ENCODE measurements at regions not wholly inside any gene's neighbourhood (a gene's known extent, or its start where the extent isn't known, plus 50 kb on each side); places are given as distances from the start of the nearest gene placed in this dataset.

DNA sequence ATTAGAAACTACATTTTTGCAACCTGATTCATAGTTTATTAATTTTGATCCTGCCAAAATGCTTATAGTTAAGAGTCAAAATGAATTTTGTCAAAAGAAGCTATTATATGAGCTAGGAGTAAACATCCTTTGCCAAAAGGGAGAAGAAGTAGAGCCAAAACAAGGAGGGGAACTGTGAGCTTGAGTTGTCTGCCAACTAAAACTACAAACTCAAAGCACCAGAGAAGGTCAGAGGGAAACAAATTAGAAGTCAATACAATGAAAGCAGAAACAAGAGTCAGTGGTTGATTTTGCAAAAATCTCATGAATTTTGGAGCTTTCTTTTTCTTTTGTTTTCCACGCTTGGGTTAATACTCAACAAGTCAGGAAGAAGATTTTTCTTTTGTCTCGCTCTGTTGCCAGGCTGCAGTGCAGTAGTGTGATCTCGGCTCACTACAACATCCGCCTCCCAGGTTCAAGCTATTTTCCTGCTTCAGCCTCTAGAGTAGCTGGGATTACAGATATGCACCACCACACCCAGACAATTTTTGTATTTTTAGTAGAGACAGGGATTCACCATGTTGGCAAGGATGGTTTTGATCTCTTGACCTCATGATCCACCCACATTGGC is 508.5 kb downstream of the RIT2 start:
- no peak for DNase-seq (ENCODE audit: low read depth in 1 of 2, low spot score in 1 of 2)

DNA sequence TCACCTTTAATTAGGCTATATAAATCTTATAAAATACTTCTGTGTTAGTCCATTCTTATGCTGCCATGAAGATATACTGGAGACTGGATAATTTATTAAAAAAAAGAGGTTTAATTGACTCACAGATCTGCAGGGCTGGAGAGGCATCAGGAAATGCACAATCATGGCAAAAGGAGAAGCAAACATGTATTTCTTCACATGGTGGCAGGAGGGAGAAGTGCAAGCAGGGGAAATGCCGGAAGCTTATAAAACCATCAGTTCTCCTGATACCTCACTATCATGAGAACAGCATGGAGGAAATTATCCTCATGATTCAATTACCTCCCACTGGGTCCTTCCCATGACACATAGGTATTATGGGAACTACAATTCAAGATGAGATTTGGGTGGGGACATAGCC is 504.4 kb downstream of the RIT2 start:
- DNase-seq (ENCODE audit: low read depth in 1 of 2, low spot score in 1 of 2) = no peak

DNA sequence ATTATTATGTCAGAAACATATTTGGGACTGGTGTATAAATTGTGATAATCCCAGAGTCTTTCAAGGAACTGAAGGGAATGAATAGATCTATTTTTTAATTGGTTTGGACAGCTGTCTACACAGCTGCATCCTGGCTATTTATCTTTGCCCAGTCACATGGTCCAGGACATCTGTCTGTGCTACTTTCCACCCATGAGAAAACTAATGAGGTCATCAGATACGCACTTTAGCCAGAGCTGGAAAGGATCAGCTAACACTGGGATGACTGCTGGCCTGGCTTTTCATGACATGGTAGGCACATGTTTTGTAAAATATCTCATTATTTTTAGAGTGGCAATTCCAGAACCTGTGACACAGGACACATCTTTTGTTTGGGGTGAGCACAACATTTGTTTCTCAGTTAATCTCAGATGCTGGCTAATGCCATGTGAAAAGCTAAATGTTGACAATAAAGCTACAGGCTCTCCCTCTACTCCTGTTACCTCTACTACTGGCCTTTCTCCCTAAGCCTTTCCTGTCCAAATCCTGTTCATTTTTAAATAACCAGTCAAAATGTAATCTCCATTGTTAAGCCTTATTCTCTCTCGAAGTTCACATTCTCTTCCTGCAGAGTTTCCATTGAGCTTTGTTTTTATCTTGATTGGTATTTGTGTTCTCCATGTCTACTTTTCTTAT is 500.7 kb downstream of the RIT2 start:
- DNase-seq (ENCODE audit: low read depth in 1 of 2, low spot score in 1 of 2) = no peak

DNA sequence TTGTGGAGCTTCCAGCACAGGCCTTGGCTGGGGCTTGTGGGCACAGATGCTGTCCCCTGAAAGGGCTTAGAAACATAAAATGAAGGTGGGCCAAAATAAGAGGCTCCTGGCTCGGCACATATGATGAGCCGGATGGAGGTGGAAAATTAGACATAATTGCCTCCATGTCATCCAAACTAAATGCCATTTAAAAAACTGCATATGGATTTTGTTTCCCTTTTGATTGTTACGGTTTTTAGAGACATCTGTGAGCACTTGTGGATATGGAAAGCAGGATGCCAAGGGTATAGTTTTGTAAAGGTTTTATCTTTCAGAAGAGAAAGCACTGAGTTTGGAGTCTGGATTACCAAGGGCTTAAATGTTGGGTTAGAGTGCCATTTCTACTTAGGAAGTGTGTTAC is 498.3 kb downstream of the RIT2 start:
- no peak for DNase-seq (ENCODE audit: low read depth in 1 of 2, low spot score in 1 of 2)

DNA sequence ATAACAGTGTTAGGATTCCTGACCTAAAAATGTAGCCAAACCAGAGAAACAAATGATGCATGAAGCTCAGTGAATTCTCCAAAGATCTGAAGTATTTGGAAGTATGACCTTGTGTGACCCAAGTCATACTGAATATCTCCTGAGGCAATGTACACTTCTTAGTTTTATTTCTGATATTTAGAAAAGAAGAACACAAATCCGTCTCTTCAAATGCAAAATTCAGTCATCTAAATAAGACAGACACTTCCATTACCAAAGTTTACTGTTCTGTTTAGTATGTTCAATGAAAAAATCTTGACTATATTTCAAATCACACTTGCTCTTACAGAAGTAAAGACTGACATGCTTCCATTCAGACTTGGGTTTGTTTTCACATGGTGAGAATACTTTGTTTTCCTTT is 495.7 kb downstream of the RIT2 start:
- DNase-seq (ENCODE audit: low read depth in 1 of 2, low spot score in 1 of 2) = no peak

DNA sequence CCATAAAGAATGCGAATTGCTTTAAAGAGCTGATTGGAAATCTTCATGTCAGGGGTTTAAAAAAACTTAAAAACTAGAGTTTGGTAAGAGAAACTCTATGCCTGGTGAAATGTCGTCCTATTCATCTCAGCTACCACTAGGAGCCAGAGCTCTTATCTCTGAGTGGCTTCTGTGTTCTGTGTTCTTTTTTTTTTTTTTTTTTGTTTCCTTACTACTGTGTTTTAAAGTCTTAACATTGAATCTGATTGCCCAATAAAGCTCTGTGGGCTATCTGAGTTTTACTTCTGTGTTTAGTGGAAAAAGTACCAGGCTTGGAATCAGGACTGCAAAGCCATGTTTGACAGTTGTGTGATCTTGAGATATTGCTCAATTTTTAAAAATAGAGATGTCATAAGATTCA is 494.8 kb downstream of the RIT2 start:
- no peak for DNase-seq (ENCODE audit: low read depth in 1 of 2, low spot score in 1 of 2)

DNA sequence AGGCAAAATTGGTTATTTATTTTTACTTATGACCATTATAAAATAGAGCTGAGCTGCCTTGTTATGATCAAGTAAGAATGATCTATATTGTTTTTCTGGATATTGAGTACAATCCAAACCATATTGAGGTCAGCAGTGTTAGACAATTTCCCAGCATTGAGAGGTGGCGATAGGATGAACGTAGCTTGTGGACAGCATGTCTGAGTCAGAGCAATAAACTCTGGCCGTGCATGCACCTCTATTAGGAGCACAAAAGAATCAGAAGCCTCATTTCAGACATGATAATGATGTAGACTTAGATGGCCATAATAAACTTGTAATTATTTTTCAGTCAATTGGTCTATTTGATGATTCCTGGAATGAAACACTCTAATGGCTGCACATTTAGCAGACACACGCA is 491.6 kb downstream of the RIT2 start:
- DNase-seq (ENCODE audit: low read depth in 1 of 2, low spot score in 1 of 2) = no peak

DNA sequence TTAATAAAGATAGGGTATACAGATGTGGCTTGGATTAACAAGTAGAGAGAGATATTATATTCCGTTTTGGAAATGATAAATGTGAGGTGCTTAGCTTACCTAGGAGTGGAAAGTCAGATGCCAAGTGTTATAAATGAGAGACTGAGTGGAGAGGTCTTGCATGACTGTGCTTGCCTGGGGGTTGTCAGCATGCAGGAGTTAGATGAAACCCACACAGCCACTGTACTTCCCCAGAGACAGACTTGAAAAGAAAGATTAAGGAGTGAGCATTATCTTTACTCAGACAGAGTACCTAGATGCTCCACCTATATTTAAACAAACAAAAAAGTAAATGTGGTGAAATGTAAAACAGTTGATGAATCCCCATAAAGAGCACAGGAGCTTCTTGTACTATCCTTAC is 482.7 kb downstream of the RIT2 start:
- DNase-seq (ENCODE audit: low read depth in 1 of 2, low spot score in 1 of 2) = no peak

DNA sequence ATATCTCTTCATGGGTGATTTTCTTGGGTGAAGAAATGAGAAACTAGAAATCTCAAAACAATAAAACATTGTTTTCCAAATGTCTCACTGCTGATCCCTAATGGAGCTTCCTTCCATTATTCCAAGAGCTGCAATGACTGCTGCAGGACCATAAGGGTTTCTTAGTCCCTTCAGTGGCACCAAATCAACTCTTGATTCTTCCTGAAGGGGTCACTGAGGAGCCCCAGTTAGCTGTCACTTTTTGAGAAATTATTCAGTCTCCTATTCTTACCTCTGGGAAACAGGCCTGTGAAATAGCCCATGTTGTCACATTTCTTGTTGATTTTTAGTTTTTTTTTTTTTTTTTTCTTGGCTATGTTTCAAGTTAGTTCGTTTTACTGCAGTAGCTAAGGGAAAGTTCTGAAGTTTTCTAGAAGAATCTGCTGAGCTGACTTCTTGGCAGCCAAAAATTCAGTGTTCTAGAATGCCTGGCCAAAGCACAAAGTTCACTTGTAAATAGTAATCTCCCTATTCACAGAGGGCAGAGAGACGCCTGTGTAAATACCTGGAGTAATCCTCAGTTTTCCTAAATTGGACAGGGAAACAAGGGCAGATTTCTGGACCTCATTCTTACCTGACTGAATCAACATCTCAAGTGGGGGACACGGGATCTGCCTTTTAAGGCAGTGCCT is 480.0 kb downstream of the RIT2 start:
- no peak for DNase-seq (ENCODE audit: low read depth in 1 of 2, low spot score in 1 of 2)

DNA sequence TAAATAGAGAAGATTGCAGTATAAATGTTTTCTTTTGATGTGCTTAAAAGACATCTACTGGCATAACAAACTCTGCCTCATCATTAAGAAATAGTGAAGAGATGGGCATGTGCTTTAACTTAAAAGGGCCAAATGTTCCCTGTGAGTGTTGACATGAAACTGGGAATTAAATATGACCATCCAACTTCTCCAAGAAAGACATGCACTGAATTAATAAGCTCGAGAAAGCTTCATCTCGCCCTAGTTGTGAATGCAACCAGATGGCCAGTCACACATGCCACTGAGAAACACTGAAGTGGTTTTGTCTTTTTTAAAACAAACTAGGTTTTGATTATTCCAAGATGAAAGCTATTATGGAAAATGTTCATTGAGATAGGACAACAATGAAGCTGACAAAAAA is 479.2 kb downstream of the RIT2 start:
- no peak for DNase-seq (ENCODE audit: low read depth in 1 of 2, low spot score in 1 of 2)

DNA sequence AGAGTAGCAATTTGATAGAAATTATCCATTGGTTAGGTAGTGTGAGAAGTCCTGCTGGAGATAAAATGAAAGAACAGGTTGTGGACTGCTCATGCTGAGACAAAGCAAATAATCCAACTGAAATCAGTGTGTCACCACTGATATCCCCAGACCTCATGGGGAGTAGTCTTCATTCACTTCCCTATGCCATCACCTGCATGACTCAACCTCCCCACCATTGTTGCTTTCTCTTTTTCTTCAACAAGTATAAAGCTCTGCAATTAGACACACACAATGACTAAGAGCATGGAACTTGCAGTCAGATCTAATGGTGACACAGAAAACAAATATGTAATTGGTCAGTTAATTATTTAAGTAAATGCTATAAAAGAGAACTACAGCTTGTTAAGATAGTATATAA is 475.3 kb downstream of the RIT2 start:
- DNase-seq (ENCODE audit: low read depth in 1 of 2, low spot score in 1 of 2) = no peak

DNA sequence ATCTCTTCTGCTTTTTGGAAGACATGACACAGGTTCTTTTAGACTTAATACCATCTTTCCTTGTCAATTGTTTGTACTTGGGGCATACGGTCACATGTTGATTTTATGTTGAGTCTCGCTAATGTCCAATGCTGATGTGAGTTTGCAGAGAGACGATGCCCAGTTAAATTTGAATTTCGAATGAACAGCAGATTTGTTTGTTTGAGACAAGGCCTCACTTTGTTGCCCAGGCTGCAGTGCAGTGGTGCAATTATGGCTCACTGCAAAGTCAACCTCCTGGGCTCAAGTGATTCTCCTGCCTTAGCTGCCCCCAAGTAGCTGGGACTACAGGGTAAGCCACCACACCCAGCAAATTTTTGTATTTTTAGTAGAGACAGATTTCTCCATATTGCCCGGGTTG is 473.5 kb downstream of the RIT2 start:
- DNase-seq (ENCODE audit: low read depth in 1 of 2, low spot score in 1 of 2) = no peak

DNA sequence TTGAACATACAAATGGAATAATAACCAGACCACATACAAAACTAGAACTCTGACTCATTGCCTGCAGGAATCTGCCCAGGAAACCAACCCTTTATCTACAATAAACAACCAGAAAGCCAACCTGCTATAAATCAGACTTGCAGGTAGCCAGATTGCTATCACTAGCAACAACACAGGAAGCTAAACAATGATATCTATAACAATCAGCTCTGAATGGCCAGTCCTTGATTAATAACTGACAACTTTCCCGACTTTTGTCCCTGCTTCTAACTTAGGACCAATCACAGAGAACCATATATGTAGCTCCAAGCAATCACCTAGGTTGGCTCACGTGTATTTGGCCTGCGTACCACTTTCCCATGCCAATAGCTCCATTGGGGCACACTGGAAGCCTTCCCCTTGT is 470.8 kb downstream of the RIT2 start:
- no peak for DNase-seq (ENCODE audit: low read depth in 1 of 2, low spot score in 1 of 2)

DNA sequence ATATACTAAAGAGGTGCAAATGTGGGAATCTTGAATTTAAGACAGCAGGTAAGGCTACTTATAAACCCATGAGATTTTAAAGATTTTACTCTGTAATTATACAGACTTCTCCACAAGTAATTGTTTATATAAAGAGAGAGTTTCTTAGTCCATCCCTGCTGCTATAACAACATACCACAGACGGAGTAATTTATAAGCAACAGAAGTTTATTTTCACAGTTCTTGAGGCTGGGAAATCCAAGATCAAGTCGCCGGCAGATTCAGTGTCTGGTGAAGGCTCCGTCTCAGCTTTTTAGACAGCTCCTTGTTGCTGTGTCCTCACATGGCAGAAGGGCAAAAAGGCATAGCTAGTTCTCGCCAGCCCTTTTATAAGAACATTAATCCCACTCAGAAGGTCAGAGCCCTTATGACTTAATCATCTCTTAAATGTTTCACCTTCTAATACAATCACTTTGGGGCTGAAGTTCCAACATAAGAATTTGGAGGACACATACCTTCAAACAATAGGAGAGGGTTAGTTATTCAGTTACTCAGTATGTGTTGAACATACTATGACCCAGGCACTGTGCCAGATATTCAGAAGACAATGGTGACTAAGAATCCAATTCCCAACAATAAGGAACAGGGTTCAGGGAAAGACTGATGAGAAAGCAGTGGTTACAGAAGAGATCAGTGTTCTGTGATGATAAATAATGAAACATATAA is 466.0 kb downstream of the RIT2 start:
- no peak for DNase-seq (ENCODE audit: low read depth in 1 of 2, low spot score in 1 of 2)

DNA sequence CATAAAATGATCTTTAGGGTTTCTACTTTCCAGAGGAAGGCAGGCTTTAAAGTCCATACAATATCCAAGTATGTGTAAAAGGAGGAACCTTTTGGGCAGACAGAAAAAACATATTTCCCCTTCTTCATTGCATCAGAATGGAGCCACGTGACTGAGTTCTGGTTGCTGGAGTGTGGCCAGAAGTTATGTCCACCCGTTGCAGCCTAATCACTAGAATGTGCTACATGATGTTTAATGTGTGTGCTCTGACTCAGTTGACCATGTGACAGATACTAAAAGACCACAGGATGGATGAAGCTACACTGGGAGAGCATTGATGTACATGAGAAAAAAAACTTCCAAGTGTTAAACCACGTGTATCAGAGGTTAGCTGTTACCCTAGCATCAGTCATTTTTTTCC is 460.9 kb downstream of the RIT2 start:
- DNase-seq (ENCODE audit: low read depth in 1 of 2, low spot score in 1 of 2) = no peak

DNA sequence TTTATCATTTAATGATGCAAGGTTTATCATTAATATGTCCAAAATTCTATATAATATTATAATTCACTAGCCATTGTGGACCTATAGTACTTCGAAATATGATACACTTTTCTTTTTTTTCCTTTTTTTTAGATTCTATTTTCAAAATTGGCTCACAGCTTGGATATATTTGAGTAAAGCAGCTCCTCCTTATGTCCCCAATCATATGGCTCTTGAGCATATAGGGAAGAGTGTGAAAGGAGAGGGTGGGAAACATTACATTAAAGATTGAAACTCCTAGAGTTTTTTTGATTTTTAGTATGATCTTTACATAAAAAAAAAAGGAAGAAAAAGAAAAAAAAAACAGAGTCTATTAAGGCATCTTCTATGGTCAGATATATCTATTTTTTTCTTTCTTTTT is 457.9 kb downstream of the RIT2 start:
- no peak for DNase-seq (ENCODE audit: low read depth in 1 of 2, low spot score in 1 of 2)

DNA sequence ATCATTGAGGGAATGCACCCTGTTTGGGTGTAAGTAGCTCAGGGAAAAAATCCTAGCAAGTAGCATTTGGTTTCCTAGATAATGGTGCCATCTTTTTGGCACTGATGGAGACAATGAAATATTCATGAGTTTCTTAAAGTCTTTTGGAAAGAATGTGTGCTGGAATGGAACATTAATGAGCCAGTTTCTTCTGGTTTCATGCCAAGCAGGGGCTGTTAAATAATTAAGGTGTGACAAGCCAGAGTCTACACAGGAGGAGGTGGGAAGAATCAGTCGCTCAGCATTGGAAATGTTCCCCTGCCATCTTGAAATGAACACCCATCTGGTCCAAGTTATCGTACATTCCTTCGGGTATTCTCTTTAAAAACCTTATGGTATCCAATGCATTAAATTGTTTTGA is 457.3 kb downstream of the RIT2 start:
- DNase-seq (ENCODE audit: low read depth in 1 of 2, low spot score in 1 of 2) = no peak

DNA sequence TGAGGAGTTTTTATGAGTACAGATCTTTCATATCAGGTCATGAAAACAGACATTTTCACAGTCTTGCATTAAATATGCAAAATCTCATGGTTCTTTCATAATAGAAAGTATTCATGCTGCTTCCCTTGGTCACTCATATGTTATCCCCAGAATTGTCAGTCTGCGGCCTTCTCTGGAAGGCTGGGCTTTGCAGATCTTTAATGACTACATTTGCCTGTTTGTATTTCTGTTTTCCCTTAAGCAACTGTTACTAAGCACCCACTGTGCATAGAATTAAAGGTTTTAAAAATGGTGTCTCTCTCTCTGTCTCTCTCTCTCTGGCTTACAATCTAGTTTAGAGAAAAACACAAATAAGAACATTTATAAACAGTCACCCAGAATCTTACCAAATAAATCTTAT is 456.3 kb downstream of the RIT2 start:
- no peak for DNase-seq (ENCODE audit: low read depth in 1 of 2, low spot score in 1 of 2)

DNA sequence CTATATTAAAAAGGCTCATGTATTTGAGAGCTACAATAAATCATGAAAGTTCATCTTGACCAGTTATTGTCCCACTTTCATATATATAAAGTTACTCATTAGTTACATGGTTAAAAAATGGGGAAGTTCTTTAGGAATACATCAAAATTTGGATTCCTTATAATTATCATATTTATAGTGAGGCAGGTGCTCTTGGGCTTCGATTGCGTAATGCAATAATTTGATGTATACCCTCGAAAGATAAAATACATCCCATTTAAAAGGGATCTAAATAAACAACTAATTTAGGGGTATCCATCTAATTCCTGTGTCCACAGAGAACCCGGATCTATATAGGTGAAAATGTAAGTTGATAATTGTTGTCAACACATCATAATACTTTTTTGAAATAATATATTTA is 444.6 kb downstream of the RIT2 start:
- no peak for DNase-seq (ENCODE audit: low read depth in 1 of 2, low spot score in 1 of 2)

DNA sequence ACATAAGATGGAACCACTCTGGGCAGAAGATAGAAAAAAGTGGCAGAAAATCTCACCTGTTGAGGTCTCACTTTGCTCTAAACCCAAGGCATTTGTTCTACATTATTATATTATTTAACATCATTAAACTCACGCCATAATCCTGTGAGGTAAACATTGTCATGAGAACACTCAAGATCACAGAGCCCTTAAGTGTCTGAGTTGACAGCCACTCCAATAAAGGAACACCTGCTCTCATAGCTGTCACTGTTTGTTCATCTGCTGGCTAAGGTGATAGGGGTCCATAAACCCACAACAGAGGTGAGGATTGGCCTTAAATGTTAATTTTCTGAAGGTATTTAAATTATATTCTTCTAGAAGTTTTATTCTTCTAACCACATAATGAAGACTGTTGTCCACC is 439.7 kb downstream of the RIT2 start:
- DNase-seq (ENCODE audit: low read depth in 1 of 2, low spot score in 1 of 2) = no peak

DNA sequence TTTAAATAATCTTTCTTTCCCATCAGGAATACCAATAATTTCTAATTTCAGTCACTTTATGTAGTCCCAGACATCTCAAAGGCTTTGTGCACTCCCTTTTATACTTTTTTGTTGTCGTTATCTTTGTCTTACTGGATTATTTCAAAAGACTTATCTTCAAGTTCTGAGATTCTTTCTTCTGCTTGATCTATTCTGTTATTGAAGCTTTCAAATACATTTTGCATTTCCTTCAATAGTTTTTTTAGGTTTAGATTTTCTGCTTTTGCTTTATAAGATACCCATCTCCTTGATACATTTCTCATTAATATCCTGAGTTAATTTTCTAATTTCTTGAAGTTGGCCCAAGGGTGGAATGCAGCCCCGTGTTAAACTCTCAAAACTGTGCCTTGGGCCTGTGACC is 432.4 kb downstream of the RIT2 start:
- DNase-seq (ENCODE audit: low read depth in 1 of 2, low spot score in 1 of 2) = no peak

DNA sequence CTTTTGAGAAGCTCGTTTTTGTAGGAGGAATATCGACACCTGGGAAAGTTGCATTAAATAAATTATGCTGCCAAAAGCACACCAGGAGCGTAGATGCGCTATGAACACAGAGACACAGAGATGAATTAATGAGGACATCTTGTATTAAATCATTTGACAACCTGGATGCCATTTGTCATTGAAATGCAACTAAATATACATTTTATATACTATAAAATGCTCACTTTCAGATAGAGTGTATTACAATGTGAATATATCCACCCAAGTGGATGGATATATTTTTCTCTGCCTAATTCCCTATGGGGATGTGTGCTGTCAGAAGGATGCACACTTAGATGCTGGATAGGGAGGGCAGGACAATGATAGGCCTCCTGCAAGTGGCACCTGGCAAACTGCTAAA is 426.2 kb downstream of the RIT2 start:
- DNase-seq (ENCODE audit: low read depth in 1 of 2, low spot score in 1 of 2) = no peak

Data from activated CD4-positive, alpha-beta T cell treated with anti-CD3 and anti-CD28 coated beads, Interleukin-2, amount 50 U/mL, for 24 hours (primary cell).